Loucy (cell line): ENCODE measurements at regions not wholly inside any gene's neighbourhood (a gene's known extent, or its start where the extent isn't known, plus 50 kb on each side); places are given as distances from the start of the nearest gene placed in this dataset.

Source experiments
- H2AFZ ChIP-seq: fragments of 200-600 bp; sonication (generic); 2 replicates; pipeline ENCODE4 v1.6.0; 2016; ENCODE audit warnings: antibody characterized with exemption, mild to moderate bottlenecking, low read length, moderate library complexity
- H3F3A ChIP-seq: fragments of 200-600 bp; 2 replicates; pipeline ENCODE4 v1.6.0; 2016; ENCODE audit warnings: antibody characterized with exemption, low read depth, mild to moderate bottlenecking
- H3K27me3 ChIP-seq: fragments of 200-600 bp; sonication (generic); 2 replicates; pipeline ENCODE4 v1.6.1; 2014; ENCODE audit warnings: low read length, mild to moderate bottlenecking; ENCODE audit not compliant: insufficient read depth, poor library complexity, severe bottlenecking
- H3K36me3 ChIP-seq: fragments of 200-600 bp; sonication (generic); 2 replicates; pipeline ENCODE4 v1.6.1; 2016; ENCODE audit warnings: low read length; ENCODE audit not compliant: insufficient read depth
- H3K4me1 ChIP-seq: fragments of 200-600 bp; sonication (generic); 2 replicates; pipeline ENCODE4 v1.5.1; 2014; ENCODE audit warnings: low read length, mild to moderate bottlenecking; ENCODE audit not compliant: insufficient read depth, poor library complexity, severe bottlenecking
- H3K4me2 ChIP-seq: fragments of 200-600 bp; sonication (generic); 2 replicates; pipeline ENCODE4 v1.6.0; 2014; ENCODE audit warnings: antibody characterized with exemption, low read length, low read depth, mild to moderate bottlenecking; ENCODE audit not compliant: poor library complexity, severe bottlenecking
- H3K4me3 ChIP-seq: fragments of 200-600 bp; sonication (generic); 2 replicates; pipeline ENCODE4 v1.5.1; 2014; ENCODE audit warnings: low read length, mild to moderate bottlenecking, mixed read lengths; ENCODE audit not compliant: poor library complexity, severe bottlenecking
- H3K79me2 ChIP-seq: fragments of 200-600 bp; sonication (generic); 2 replicates; pipeline ENCODE4 v1.6.1; 2014; ENCODE audit warnings: low read length; ENCODE audit not compliant: insufficient read depth
- H3K9ac ChIP-seq: fragments of 200-600 bp; sonication (generic); 2 replicates; pipeline ENCODE4 v1.6.0; 2014; ENCODE audit warnings: mild to moderate bottlenecking, low read depth, low read length, moderate library complexity; ENCODE audit not compliant: poor library complexity, severe bottlenecking
- H3K9me2 ChIP-seq: fragments of 200-600 bp; sonication (generic); replicated peaks from 2 replicates; pipeline ENCODE4 v1.6.1; 2016; ENCODE audit warnings: low read depth, low read length, mixed read lengths
- H3K9me3 ChIP-seq: fragments of 200-600 bp; sonication (generic); 2 replicates; pipeline ENCODE4 v1.6.1; 2014; ENCODE audit warnings: mild to moderate bottlenecking, antibody characterized with exemption, low read length, low read depth; ENCODE audit not compliant: insufficient read depth
- H4K20me1 ChIP-seq: fragments of 200-600 bp; sonication (generic); 2 replicates; pipeline ENCODE4 v1.6.0; 2014; ENCODE audit warnings: antibody characterized with exemption, low read length, mild to moderate bottlenecking; ENCODE audit not compliant: insufficient read depth, poor library complexity, severe bottlenecking
- CTCF ChIP-seq: fragments of 200-600 bp; sonication (generic); conservative IDR thresholded peaks from 2 replicates; pipeline ENCODE4 v1.5.1; 2014; ENCODE audit warnings: mild to moderate bottlenecking, antibody characterized with exemption, low read length
- EZH2phosphoT487 ChIP-seq: fragments of 200-600 bp; IDR thresholded peaks from 2 replicates; pipeline ENCODE4 v1.6.1; 2018; ENCODE audit warnings: antibody characterized with exemption, mild to moderate bottlenecking, moderate library complexity, borderline replicate concordance

GRCh38 chr2:37439131-37439642 is 94.8 kb downstream of the QPCT start:
- Histone ChIP-seq H3K9me3 (0 out of 2 replicates have a peak, but pooled peaks cover 3% of the 10 kb centered on the region), H3K4me3 (no peak overlapping the region), H3F3A (no peaks in the 10 kb centered on the region), H3K27me3 (no peaks in the 10 kb centered on the region), H3K79me2 (no peaks in the 10 kb centered on the region), H2AFZ (no peak overlapping the region; the same call in 1 of the 2 replicates), H3K36me3 (no peaks in the 10 kb centered on the region), H4K20me1 (no peaks in the 10 kb centered on the region), H3K9ac (no peak overlapping the region), H3K9me2 (no peaks in the 10 kb centered on the region), H3K4me1 (no peaks in the 10 kb centered on the region), H3K4me2 (no peak overlapping the region)
- TF ChIP-seq EZH2phosphoT487, result no peak
- no peak for TF ChIP-seq CTCF

- no peak for TF ChIP-seq EZH2phosphoT487
- TF ChIP-seq CTCF, result no peak
- Histone ChIP-seq H3F3A (no peaks in the 10 kb centered on the region), H3K27me3 (no peaks in the 10 kb centered on the region), H3K9me2 (no peaks in the 10 kb centered on the region), H3K4me3 (no peak overlapping the region), H3K9ac (no peak overlapping the region), H3K4me1 (no peaks in the 10 kb centered on the region), H3K9me3 (0 out of 2 replicates have a peak, but pooled peaks cover 3% of the 10 kb centered on the region), H4K20me1 (no peaks in the 10 kb centered on the region), H3K79me2 (no peaks in the 10 kb centered on the region), H2AFZ (no peak overlapping the region), H3K36me3 (no peaks in the 10 kb centered on the region), H3K4me2 (no peak overlapping the region)
Observed at GRCh38 chr2:37441055-37441454, 96.6 kb downstream of the QPCT start.

GRCh38 chr2:37443082-37443481 is 98.7 kb downstream of the QPCT start:
- no peaks in the 10 kb centered on the region for H3F3A ChIP-seq
- no peaks in the 10 kb centered on the region for H3K4me1 ChIP-seq
- TF ChIP-seq EZH2phosphoT487, result no peak
- TF ChIP-seq CTCF, result no peak
- H3K36me3 ChIP-seq, result no peaks in the 10 kb centered on the region
- no peak overlapping the region for H2AFZ ChIP-seq
- no peaks in the 10 kb centered on the region for H4K20me1 ChIP-seq
- 0 out of 2 replicates have a peak, but pooled peaks cover 3% of the 10 kb centered on the region for H3K9me3 ChIP-seq
- no peak overlapping the region for H3K4me3 ChIP-seq
- H3K9ac ChIP-seq, result no peak overlapping the region
- H3K9me2 ChIP-seq, result no peaks in the 10 kb centered on the region
- H3K4me2 ChIP-seq, result no peak overlapping the region
- H3K79me2 ChIP-seq, result no peaks in the 10 kb centered on the region
- H3K27me3 ChIP-seq, result no peaks in the 10 kb centered on the region
